AG08395 (cell line): ENCODE measurements at regions not wholly inside any gene's neighbourhood (a gene's known extent, or its start where the extent isn't known, plus 50 kb on each side); places are given as distances from the start of the nearest gene placed in this dataset.
"Not testable (repeated sequence)": the region's sequence is repeated elsewhere in the genome, so short reads cannot be mapped to it uniquely, and the experiment has no call there.

ENCODE experiments used
- DNase-seq: peaks from one replicate; pipeline ENCODE4 v3.0.0; 2012; ENCODE audit warnings: mixed read lengths, low spot score

DNA sequence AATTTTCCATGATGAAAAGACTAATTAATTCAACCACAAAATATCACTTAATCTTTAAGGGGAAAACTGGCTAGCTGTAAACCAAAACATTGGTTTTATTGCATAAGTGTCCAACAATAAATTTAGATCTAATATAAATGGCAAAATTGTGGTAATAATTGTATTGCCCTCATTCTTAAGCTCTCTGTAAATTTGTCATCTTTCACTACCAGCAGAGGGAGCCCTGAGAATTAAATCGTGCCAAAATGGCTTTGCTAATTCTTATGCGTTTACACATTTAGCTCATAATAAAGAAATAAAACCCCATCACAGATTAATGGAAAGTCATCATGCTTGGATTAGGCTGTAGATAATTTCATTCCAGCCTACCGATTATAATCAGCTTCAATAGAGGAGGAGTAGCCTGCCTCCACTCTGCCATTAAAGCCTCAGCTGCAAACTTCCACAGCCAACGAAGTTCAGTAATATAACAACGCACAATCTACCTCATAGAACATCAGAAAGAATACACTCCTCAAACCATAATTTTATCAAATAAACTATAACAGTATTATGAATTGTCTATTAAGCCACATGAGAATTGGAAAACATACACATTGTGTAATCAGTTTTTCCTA, 70.0 kb upstream of the ATP5MC3 start:
- peak; percentile 49 for DNase-seq

DNA sequence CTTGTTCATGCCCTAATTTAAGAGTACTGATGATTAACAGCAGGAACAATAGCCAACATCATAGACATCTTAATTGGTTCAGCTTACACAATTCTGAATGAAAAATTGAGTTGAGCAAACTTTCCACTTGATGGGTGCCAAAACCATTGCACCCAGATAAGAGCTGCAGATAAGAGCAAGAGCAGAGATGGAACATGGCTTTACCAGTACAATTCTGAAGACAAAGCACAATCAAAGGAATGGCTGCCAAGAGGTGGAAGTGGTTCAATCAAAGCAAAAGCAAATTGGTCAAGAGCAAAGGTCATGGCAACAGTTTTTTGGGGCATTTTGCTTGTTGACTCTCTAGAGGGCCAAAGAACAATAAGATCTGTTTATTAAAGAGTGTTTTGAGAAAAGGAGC, 65.6 kb upstream of the ATP5MC3 start:
- no peak for DNase-seq

DNA sequence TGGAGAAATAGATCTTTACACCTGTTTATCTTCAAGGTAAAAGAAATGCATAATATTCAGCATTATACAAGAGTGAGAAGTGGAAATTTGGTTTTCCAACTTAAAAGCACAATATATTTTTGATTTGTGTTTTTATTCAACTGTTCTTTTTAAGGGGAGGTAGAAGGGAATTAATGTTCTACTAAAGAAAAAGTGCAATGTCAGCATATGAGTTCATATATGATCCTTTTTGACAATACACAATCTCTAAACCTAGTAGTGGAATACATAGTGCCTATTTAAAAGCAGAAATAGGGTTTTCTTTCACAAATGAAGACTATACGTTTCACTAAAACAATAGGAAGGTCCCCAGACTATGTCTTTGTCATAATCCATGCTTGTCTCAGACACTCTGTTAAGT, 63.2 kb upstream of the ATP5MC3 start:
- DNase-seq: no peak

DNA sequence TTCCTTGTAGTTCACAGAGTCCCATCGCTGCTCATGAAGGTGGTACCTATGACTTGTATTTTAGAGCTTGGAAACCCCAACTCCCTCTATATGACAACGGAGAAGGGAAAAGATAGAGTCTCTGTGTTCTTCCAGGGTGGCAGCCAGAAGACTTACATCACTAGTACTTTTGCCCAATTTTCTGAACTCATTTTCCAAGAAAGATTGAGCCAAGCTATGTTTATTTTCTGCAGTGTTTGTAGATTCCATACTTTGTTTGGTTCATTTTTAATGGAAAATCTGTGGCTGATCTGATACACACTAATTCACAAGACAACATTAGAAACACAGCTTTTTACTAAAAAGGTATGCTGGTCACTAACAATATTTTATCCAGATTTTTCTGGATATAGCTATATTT, 60.2 kb upstream of the ATP5MC3 start:
- no peak for DNase-seq

DNA sequence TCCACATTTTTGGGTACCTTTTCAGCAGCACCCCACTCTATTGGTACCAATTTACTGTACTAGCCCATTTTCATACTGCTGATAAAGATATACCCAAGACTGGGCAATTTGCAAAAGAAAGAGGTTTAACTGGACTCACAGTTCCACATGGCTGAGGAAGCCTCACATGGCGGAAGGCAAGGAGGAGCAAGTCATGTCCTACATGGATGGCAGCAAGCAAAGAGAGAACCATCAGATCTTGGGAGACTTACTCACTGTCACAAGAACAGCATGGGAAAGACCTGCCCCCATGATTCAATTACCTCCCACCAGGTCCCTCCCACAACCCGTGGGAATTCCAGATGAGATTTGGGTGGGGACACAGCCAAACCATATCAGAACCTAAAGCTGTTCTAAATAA, 58.5 kb upstream of the ATP5MC3 start:
- DNase-seq: not testable (repeated sequence)

DNA sequence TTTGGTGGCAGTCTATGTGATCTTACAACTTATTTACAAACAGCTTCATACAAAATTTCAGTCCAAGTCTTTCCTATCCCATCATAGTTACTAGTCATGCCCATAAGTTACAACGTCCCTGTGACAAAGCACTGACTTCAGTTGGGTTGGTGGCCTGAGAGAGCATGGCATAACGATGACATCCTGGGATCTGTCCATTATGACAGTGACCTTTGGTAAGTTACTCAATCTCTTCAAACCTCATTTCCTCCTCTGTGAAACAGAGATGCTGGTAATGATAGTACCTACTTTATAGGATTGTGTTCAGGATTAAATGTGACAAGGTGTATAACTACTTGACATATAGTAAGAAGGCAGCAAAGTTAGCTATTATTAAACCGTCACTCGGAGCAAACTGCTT, 55.4 kb upstream of the ATP5MC3 start:
- no peak for DNase-seq

DNA sequence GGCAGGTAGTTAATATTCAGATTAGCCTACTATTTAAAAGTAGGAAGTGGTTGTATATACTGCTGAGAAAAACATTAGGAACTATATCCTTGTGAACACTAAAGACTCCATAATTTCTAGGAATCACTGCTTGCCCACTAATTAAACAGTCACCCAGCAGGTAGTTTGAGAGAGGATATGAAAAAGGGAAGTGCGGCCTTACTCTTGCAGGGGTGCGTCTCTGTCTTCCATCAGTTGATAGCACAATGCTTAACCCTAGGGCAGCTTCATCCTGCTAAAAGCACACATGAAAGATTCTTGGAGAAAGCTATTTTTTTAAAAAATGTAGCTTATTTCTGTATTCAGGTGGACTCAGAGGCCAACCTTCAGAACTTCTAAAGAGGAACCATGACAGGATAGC, 53.1 kb upstream of the ATP5MC3 start:
- DNase-seq: no peak

DNA sequence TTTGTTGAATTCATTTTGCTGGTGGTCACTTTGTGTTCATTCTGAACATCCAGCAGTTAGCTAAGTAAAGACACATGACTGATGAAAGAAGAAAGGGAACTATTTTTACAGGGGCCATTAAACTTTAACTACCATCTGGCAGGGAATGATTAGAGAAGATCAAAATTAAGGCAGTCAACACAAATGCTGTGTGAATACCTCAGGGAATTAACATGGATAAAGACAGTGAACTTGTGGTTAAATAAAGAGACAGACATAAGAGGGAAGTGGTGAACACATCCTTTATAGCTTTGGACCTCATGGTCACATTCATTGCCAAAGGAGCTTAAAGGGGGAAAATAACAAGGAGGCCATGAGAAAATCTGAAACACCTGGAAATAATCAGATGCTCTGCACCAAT, 52.6 kb upstream of the ATP5MC3 start:
- no peak for DNase-seq

DNA sequence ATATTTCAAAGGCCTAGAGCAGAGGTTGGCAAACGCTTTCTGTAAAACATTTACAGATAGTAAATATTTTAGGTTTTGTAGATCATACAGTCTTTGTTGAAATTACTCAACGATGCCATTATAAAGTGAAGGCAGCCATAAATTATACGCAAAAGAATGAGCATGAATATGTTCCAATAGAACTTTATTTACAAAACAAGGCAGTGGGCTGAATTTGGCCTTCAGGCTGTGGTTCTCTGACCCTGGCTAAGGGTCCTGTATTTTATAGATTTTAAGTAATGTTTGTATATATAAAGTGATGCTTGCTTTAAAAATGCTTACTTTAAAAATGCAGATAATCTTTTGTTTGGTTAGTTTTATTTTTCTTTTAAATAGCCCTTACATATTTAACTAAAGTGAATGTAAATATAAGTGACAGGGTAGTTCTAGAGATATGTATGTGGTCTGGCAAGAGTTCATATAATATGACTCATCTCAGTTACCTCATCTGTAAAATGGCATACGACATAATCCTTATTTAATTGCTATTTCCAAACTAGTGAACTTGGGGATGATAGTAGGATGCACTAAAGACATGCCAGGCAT, 51.7 kb upstream of the ATP5MC3 start:
- peak; percentile 8 for DNase-seq
